ENCODE measurements at regions not wholly inside any gene's neighbourhood (a gene's known extent, or its start where the extent isn't known, plus 50 kb on each side); places are given as distances from the start of the nearest gene placed in this dataset.

DNA sequence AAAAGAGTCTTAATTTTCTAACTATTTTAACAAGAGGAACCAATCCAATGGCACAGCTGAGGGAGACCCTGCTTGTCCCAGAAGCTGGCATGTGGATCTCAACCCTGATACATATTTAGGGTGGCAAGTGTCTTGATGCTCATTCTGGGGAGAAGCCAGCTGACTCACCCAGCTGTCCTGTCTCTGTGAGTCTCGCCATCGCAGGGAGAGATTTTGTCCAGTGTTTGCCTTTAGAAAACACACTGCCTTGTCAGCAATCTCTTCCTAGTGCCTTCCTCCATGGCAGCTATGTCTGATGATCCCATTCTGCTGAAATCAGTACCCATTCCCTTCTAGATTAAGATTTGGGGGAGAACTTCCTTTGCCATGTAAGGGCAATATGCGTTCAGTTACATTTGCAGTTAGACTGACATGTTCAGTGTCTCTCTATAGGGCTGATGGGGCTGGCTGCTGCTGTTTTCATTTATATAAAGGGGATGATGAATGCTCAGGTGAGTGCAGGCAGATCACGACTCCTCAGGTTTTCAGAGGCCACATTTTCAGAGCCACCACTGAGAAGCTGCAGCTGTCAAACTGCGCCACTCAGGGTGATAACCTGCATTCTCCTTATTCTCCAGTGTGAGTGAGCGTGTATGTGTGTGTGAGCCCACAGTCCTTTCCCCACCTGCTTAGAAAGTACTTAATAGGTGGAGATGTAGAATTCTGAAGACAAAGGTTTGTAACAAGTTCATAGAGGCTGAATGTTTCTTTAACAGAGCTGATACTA, 217.0 kb downstream of the GAS1 start:
- no peak for DNase-seq (ENCODE audit: low read depth in 3 of 3)

GRCh38 chr9:86724529-86724928, 222.8 kb downstream of the GAS1 start:
- DNase-seq (ENCODE audit: low read depth in 3 of 3) = no peak

- DNase-seq (ENCODE audit: low read depth in 3 of 3) = no peak
Measured at GRCh38 chr9:86723346-86723745, 224.0 kb downstream of the GAS1 start.

DNA sequence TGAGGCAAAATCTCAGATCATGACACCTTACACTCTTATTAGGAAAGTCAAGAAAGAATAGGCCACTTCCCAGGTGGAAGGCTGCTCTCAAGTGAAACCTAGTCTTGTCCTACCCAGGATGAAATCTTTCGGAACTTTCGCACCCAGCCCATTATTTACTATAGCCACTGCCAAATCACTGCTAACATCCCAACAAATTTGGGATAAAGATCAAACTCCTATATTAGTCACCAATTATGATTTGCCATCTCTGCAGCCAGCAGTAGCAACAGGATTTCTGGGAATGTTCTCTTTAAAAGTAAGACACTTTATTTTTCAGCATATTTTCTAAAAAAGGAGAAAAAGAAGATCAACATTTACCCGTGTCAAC, 224.6 kb downstream of the GAS1 start:
- DNase-seq (ENCODE audit: low read depth in 3 of 3) = no peak

GRCh38 chr9:86721843-86722705, 225.2 kb downstream of the GAS1 start:
- DNase-seq (ENCODE audit: low read depth in 3 of 3) = no peak

DNA sequence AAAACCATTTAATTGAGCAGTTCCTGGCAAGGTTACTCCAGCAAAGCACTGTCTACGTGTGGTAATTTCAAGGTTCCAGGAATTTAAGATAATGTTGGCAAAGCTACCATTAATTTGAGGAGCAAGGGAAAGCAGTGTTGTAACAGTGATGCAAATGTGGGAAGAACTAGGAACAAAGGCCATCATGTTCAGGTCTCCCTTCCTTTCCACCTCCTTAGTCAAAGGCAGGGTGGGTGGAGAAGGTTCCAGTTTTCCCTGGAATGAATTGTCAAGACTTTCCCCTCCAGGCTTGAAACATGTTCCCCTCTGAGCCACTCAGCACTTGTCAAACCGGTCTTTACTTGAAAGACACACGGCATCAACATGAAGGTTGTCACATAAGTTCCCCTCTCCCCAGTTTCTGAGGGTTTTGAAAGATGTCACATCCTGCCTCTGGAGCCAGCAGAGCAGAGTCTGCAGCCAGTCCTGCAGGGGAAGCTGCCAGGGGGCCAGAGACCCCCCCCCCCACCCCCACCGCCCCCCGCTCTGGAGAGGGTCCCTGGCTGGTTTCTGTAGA, 226.0 kb downstream of the GAS1 start:
- no peak for DNase-seq (ENCODE audit: low read depth in 3 of 3)

DNA sequence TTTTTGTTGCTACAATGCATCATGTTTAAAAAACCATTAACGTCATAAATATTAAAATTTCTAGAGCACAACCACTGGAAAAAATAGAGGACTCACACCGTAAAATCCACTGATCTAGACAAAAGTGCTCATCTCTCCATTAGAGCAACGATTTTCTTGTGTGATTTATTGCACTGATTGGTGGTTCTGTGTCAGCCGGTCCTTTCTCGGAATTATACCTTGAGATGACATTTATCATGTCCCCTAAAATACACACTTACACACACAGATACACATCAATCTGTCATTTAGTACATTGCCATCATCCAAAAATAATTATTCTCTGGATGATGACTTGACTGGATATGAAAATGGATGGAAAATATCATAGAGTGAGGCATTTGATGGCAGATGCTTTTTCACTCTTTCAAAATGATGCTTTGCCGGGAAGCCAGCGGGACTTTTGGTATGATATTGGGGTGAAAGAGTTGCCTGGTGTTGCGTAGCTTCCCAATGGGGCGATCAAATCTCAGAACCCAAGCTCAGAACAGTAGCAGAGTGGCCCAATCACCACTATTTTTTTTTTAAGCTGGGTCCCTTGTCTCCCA, 226.6 kb downstream of the GAS1 start:
- DNase-seq (ENCODE audit: low read depth in 3 of 3) = no peak

GRCh38 chr9:86718388-86719049, 228.8 kb downstream of the GAS1 start:
- DNase-seq (ENCODE audit: low read depth in 3 of 3) = no peak

DNA sequence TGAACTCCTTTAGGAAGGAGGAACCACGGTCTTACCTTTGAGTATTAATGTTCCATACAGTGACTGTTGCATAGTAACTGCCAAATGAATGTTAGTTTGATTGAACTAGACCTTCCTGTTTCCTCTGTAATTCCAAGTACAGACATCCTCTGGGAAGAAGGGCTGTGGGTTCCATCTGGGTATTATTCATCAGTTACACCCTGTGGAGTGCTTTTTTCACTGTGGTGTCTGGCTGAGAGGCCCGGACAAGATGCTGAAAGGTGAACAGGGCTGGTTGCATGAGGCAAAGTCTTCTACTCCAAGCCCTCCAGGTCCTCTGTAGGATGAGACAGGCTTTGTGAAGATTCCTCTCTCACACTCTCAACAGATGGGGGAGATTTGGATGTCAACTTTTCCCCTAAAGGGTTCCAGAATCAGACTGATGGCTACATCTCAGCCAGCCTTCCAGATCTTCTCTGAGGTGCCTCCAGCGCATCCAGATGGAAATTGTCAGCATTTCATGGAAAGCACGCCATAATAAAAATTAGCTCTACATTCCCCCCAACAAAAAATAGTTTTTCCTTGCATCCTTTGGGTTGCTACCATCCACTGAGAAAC, 230.9 kb downstream of the GAS1 start:
- DNase-seq (ENCODE audit: low read depth in 3 of 3) = no peak

DNA sequence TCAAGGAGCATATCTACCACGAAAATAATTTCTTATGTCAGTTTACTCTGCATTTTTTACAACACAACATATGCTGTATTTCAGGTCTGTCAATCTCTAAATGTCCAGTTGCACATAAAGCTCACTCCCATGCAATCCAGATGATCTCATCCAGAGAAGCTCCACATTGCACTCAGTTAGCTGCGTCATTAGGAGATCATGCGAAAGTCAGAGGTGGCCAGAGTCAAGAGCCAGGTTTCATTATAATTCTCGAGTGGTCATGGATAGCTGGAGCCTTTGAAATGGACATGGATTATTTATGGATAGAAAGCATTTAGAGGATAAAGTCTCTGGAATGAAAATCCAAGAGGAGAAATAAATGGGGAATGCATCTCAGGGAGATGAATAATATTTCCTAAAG, 232.3 kb downstream of the GAS1 start:
- DNase-seq (ENCODE audit: low read depth in 3 of 3) = no peak

GRCh38 chr9:86713970-86714369, 233.3 kb downstream of the GAS1 start:
- DNase-seq (ENCODE audit: low read depth in 3 of 3) = no peak

DNA sequence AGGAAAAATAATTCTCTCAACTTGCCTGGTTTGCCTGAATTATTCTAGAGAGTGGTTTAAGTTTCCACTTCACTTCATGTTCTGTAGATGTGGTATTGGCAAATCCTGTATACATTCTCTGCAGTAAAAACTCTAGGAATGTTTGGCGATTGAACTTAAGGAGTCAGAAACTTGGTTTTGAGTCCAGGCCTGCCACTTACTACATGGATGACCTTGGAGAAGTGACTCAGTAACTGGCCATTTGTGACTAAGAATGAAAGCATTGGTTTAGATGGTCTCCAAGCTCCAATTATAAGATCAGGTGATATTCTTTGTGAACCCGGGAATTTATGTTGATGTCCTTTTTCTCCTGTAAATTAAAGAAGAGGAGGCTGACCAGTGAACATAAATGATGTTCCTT, 233.8 kb downstream of the GAS1 start:
- DNase-seq (ENCODE audit: low read depth in 3 of 3) = no peak

DNA sequence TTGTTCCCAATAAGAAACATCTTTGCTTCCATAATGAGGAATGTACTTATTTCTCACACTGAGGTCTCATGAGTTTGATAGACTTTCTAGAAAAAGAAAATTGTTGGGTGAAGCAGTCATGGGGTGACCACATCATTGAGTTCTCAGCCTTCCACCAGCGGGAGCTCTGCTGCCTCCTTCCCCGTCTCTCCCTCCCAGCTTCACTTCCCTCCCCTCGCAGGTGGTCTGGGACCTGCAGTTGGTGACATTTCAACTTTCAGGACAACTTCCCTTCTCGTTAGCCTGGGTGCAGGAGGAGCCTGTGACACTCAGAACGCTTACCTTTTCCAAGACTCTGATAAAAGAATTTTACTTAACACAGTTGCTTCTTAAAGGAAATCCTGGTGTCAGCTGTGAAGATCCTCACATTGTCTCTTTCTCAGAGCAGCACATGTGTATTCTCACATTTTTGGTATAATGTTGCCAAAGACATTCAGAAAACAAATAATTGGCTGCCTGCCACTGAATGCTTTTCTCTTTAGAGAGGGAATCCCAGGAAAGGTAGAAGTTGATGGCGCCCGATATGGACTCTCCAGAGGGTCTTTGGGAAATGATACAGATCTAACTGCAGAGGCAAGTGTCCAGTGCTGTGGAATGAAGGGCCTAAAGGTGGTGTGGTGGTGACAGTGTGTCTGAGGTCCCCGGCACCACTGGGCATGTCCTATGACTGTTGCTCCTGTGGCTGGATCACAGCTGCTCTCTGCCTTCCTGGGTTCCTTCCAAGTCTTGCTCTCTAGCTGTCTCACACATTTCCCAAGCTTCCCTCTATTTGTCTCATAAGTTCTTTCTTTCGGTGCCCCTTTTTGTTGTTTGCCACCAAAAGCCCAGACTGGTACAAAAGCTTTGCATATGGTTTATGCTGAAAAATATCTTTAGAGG, 238.1 kb downstream of the GAS1 start:
- DNase-seq (ENCODE audit: low read depth in 3 of 3) = no peak

- DNase-seq (ENCODE audit: low read depth in 3 of 3) = no peak
Measured at GRCh38 chr9:86707932-86708510, 239.3 kb downstream of the GAS1 start.

DNA sequence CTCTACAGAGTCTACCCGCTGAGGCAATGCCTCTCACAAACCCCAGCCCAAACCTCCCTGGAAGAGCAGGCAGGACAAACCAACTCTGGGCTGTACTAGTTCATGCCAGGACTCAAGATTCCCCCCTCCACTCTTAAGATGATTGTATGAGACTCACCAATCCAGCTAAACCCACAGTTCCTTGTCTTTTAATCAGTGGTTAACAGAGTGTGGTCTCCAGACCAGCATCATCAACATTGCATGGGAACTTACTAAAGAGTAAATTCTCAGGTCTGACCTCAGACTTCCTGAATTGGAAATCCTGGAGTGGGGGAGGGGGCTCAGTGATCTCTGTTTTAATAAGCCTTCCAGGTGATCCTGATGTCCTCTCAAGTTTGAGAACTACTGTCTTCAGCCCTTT, 240.9 kb downstream of the GAS1 start:
- no peak for DNase-seq (ENCODE audit: low read depth in 3 of 3)

GRCh38 chr9:86705490-86705889, 241.8 kb downstream of the GAS1 start:
- DNase-seq (ENCODE audit: low read depth in 3 of 3) = no peak

- DNase-seq (ENCODE audit: low read depth in 3 of 3) = no peak
Measured at GRCh38 chr9:86703346-86703745, 244.0 kb downstream of the GAS1 start.

- DNase-seq (ENCODE audit: low read depth in 3 of 3) = no peak
Measured at GRCh38 chr9:86700629-86701028, 246.7 kb downstream of the GAS1 start.

GRCh38 chr9:86697999-86698398, 249.3 kb downstream of the GAS1 start:
- no peak for DNase-seq (ENCODE audit: low read depth in 3 of 3)

- DNase-seq (ENCODE audit: low read depth in 3 of 3) = no peak
Measured at GRCh38 chr9:86697213-86697612, 250.1 kb downstream of the GAS1 start.
